SKM-1 treated with dmso at 0.1 percent for 144 hours (cell line): ENCODE measurements at regions not wholly inside any gene's neighbourhood (a gene's known extent, or its start where the extent isn't known, plus 50 kb on each side); places are given as distances from the start of the nearest gene placed in this dataset.
"Not testable (repeated sequence)": the region's sequence is repeated elsewhere in the genome, so short reads cannot be mapped to it uniquely, and the experiment has no call there.

Experiments
- DNase-seq: peaks from one replicate; lab custom pipeline; 2025; ENCODE audit not compliant: unreplicated experiment; lab: John Stamatoyannopoulos, UW

GRCh38 chr19:28463493-28464053, 749.4 kb downstream of the UQCRFS1 start:
- no peak for DNase-seq

- DNase-seq, result no peak
Measured at GRCh38 chr19:28457620-28458019, 755.3 kb downstream of the UQCRFS1 start.

- no peak for DNase-seq
Measured at GRCh38 chr19:28456708-28457320, 756.1 kb downstream of the UQCRFS1 start.

- no peak for DNase-seq
Measured at GRCh38 chr19:28456252-28456651, 756.7 kb downstream of the UQCRFS1 start.

GRCh38 chr19:28454083-28454482, 758.9 kb downstream of the UQCRFS1 start:
- no peak for DNase-seq

- DNase-seq, result no peak
Measured at GRCh38 chr19:28453420-28453819, 759.5 kb downstream of the UQCRFS1 start.

GRCh38 chr19:28449803-28450202, 763.1 kb downstream of the UQCRFS1 start:
- no peak for DNase-seq

- DNase-seq, result no peak
Measured at GRCh38 chr19:28446511-28446910, 766.4 kb downstream of the UQCRFS1 start.

- no peak for DNase-seq
Measured at GRCh38 chr19:28445826-28446225, 767.1 kb downstream of the UQCRFS1 start.

- DNase-seq, result no peak
Measured at GRCh38 chr19:28444362-28444761, 768.6 kb downstream of the UQCRFS1 start.

- no peak for DNase-seq
Measured at GRCh38 chr19:28443361-28443760, 769.6 kb downstream of the UQCRFS1 start.

- no peak for DNase-seq
Measured at GRCh38 chr19:28437390-28438346, 775.3 kb downstream of the UQCRFS1 start.

- no peak for DNase-seq
Measured at GRCh38 chr19:28436320-28436719, 776.6 kb downstream of the UQCRFS1 start.

- DNase-seq, result no peak
Measured at GRCh38 chr19:28435551-28436271, 777.2 kb downstream of the UQCRFS1 start.

- DNase-seq, result not testable (repeated sequence)
Measured at GRCh38 chr19:28434794-28435193, 778.2 kb downstream of the UQCRFS1 start.

GRCh38 chr19:28434365-28434764, 778.6 kb downstream of the UQCRFS1 start:
- DNase-seq, result not testable (repeated sequence)

- DNase-seq, result not testable (repeated sequence)
Measured at GRCh38 chr19:28433166-28433565, 779.8 kb downstream of the UQCRFS1 start.

GRCh38 chr19:28430214-28430613, 782.7 kb downstream of the UQCRFS1 start:
- DNase-seq, result no peak

GRCh38 chr19:28429356-28429755, 783.6 kb downstream of the UQCRFS1 start:
- DNase-seq, result no peak

- DNase-seq, result no peak
Measured at GRCh38 chr19:28428663-28429348, 784.1 kb downstream of the UQCRFS1 start.
